ENCODE measurements at regions not wholly inside any gene's neighbourhood (a gene's known extent, or its start where the extent isn't known, plus 50 kb on each side); places are given as distances from the start of the nearest gene placed in this dataset.
A peak's percentile ranks its signal among the peaks of the same experiment; 100 is the strongest.
"Not testable (repeated sequence)": the region's sequence is repeated elsewhere in the genome, so short reads cannot be mapped to it uniquely, and the experiment has no call there.

DNA sequence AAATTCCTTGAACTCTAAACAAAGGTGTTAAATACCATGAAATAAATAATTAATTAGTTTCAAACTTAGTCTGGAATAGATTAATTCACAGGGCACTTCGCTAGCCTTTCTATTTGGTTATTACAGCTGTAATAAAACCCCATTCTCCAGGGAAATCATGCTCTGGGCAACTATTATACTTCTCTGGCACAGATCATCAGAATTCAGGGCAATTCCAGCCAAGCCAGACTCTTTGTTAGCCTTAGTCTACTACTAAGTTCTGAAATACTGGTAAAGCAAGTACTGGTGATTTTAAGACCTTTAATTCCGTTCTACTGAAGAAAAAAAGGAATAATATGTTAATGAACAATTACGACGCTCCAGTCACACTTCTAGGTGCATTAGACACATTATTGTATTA is 123.4 kb upstream of the PDE1A start:
- DNase-seq = no peak

DNA sequence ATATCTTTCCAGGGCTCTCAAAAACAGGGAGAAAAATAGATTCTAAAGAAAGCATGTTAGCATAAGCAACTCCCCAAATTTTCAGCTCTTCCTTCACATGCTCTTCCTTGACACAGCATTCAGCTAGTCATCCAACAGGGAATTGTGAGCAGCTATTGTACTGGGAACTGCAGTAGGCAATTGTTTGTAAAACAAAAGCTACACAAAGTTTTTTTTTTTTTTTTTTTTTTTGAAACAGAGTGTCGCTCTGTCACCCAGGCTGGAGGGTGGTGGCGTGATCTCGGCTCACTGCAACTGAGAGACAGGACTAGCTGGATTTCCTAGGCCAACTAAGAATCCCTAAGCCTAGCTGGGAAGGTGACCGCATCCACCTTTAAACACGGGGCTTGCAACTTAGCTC is 125.4 kb upstream of the PDE1A start:
- not testable (repeated sequence) for DNase-seq

DNA sequence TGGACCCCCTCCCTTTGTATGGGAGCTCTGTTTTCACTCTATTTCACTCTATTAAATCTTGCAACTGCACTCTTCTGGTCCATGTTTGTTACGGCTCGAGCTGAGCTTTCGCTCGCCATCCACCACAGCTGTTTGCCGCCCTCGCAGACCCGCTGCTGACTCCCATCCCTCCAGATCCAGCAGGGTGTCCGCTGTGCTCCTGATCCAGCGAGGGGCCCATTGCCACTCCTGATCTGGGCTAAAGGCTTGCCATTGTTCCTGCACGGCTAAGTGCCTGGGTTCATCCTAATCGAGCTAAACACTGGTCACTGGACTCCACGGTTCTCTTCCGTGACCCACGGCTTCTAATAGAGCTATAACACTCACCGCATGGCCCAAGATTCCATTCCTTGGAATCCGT is 125.9 kb upstream of the PDE1A start:
- DNase-seq = not testable (repeated sequence)

DNA sequence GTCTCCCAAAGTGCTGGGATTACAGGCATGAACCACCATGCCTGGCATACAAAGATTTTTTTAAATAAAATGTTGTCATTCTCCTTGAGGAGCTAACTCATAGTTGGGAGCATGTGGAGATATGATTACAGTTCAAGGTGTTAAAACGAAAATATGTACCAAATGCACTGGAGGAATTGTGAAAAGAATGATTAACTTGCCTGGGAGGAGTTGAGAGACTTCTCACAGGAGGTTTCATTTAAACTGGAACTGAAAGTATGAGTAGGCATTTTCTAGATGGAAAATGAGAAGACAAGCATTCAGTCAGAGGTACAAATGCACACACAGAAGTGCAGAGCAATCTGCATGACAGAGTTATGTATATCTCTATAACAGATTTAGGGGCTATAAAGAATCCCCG is 126.6 kb upstream of the PDE1A start:
- no peak for DNase-seq

DNA sequence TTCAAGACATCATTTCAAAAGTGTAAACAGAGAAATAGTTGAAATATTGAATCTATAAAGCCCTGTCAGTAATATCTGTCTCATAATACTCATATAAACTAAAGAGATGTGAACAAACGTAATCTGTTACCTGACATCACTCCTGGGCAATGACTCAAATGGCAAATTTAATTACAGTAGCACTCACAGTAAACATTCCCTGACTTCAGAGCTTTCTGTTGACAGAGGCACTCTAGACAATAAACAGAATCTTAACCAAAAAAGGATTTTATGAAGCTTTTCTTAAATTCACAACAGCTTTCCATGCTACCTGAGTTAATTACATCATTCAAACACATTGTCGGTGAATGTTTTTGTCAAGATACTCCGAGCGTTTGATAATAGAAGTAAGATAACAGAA is 128.1 kb upstream of the PDE1A start:
- no peak for DNase-seq

DNA sequence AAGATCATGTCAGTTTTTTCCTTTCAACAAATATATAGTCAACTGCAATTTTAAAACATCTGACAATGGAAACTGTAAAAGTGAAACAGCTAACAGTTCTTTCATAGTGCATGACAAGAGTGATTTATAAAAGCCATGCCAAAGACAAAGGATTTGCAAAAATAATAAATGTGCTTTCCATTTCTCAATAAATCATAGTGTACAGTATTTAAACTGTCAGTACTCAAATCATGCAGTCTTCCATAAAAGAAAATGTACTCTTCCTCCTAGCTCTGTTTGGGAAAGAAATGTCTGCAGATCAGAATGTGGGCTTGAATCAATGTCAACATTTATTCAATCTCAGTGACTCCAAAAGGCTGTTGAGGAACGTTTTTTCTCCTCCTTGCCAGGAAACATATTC is 131.7 kb upstream of the PDE1A start:
- DNase-seq = no peak

DNA sequence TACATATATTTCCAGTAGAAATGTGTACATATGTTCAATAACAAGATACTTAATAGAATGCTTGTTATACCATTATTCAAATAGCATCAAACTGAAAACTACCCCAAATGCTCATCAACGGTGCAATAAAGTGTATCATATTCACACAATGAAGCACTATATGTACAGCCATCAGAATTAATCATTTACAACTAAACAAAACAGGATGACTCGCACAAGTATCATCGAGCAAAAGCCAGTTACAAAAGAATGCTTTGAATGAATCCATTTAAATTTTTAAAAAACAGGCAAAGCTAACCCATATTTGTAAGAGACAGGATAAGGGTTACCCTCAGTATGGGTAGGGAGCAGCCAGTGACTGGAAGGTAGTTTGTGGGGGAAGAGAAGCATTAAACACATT is 132.8 kb upstream of the PDE1A start:
- no peak for DNase-seq

DNA sequence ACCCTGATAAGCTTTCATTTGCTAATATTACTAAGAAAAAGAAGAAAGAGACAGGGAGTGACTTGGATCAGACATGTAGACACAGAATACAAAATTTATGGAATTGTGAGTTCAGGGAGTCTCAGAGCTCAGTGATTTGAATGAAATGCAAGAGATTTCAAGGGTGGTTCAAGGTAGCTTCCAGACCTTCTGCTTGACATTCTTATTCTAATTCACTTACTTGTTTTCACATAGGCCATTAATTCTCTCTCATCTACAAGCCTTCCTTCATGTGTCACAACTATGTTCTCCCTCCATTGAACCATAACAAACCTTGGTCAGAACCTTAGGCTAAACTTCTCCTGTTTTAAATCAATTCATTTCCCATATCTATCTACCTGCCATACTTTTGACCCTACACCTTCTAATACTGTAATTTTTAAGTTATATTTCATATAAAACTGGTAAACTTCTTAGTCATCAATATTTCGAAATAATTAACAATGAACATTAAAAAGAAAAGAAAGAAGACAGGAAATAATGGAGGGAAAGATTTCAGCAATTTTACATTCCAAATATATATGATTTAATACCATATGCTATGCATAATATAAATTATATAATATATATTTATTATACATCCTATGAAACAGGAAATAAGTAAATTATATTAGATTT is 139.2 kb upstream of the PDE1A start:
- no peak for DNase-seq

DNA sequence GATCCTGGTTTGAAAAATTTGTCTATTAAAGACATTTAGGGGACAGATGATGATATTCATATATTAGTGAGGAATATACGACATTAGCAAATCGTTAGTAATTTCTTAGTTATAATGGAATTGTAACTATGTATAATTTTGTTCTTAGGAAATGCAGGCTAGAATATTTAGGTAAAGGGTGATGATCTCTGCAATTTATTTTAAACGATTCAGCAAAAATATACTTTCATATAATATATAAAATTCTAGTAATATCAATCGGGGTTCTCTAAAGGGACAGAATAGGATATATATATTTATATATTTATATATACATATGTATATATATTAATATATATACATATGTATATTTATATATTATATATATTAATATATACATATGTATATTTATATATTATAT is 142.5 kb upstream of the DNAJC10 start:
- DNase-seq = no peak

DNA sequence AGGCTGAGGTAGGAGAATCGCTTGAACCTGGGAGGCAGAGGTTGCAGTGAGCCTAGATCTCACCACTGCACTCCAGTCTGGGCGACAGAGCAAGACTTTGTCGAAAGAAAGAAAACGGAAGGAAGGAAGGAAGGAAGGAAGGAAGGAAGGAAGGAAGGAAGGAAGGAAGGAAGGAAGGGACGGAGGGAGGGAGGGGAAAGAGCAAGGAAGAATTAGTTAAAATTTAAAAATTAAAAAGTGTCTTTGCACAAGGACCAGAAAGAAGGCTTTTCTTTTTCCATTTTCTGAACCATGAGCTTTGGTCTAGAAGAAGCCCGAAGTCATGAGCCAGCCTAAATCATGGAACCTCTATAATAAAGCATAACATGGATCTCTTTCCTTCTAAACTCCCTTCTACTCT is 138.2 kb upstream of the DNAJC10 start:
- DNase-seq = no peak

DNA sequence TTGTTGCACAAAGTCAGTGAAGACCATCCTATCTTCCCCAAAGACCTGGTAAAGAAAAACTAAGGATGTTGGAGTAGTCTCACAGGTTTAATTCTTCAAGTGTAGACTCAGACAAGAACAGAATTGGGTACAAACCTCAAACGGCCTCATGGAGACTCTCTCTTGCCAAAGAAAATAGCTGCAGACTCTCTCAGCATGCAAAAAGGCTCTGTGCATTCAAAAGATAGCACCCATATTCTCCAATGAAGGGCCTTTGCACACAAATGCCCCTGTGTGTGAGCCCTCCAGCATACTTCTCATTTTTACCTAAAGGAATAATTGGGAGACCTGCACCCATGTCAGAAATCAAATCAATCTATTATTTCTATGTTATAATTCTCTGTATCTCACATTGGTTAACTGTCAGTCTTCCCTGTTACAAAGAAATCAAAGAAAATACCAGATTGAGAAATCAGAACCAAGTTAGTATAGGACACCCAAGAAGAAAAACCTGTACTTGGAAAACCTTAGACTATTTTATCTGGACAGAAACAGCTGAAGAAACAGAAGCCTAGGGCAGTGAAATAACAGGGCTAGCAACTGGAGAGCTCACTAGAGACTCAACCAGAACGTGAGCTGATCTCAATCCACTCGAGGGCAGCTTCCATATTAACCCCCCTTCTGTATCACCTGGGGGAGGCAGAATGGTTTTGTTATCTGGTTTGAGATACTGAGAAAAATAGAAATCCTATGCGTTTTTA is 134.7 kb upstream of the DNAJC10 start:
- no peak for DNase-seq

DNA sequence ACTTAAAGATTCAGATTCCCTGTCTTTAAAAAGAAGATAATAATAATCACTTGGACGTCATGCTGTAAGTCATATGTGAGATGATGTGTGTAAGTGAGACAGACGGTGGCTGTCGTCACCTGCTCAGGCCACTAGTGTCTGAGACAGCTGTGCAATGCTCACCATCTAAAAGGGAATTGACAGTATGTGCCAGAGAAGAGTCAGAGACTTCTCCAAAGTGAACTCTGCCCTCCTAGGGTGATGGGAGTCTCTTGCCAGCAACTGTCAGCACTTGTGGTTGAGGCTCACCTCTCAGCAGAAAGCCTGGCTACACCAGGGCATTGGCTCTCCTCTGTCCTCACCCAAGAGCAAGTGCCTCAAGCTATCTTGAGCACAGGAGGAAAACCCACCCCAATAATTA is 131.6 kb upstream of the DNAJC10 start:
- DNase-seq = no peak

DNA sequence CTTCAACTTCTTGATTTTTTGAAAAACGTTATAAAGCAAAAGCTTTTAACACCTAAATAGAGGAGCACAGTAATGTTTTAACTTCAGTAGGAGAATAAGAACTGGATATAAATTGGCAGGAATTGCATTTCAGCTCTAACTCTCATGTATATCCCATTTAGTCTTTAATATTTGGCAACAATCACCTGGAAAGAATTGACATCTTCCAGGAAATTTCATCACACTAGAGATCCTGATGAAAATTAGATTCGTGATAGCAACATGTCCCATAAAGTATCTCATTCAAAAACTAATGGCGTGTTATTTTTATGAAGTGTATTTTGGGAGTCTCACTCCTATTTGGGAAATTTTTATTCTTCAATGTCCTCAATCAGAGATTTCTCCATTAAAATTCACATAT is 131.1 kb upstream of the DNAJC10 start:
- no peak for DNase-seq

DNA sequence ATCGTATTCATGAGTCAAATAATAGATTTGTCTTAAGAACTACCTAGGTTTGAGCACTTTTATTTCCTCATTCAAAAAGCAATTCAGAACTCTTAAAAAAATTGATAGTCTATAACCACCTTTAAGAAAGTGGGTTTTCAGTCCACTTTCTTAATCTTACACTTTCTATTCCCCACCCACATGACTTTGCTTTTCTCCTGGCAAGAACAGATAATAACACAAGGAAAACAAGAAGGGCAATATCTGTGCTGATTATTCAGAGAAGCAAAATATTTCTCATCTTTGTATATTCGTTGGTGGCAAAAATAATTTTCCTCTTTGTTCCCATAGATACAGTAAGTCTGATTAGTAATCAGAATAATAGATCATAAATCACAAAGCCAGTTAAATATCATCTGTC is 130.6 kb upstream of the DNAJC10 start:
- no peak for DNase-seq

DNA sequence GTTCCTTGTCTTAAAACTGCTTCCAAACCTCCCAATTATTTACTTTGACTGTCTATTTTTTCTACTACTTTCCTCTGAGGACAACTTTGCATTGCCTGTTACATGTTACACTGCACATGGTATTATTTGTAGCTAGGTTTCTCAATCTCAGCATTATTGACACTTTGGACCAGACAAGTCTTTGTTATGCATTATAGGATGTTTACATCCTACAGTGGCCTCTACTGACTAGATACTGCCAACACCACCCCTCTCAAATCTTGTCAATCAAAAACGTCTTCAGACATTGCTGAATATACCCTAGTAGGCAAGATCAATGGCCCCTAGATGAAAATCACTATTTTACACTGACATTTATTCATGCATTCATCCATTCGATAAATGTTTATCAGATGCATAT is 129.6 kb upstream of the DNAJC10 start:
- DNase-seq = no peak

DNA sequence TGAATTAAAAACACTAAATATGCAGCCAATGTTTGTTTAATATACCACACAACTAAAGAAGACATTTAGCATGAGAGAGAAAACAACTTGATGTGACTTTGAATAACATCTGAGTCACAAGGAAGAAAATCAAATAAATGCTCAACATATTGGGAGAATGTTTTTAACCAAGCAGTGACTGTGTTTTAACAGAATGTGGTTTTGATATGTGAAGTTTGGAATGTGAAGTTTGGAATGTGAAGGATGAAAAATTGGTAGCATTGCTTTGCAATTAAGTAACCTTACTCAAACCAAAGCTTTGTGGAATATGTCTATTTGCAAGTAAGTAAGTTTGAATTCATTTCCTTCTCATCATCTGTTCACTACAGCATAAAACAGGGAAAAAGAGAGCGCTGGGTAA is 128.2 kb upstream of the DNAJC10 start:
- DNase-seq = no peak

DNA sequence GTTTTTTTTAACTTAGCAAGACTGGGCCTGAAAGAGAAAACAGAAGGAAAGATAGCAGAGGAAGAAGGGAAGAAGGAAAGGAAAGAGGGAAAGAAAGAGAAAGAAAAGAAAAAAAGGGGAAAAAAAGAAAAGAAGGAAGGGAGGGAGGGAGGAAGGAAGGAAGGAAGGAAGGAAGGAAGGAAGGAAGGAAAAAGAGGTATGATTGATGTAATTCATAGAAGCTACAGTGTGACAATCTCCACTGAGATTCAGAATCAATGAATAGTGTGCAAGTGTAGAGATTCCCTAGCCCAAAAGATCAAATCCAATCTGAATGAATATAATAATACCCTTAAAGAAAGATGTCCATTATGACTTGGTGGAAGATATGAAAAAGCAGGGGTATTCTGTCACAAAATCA is 126.9 kb upstream of the DNAJC10 start:
- no peak for DNase-seq

DNA sequence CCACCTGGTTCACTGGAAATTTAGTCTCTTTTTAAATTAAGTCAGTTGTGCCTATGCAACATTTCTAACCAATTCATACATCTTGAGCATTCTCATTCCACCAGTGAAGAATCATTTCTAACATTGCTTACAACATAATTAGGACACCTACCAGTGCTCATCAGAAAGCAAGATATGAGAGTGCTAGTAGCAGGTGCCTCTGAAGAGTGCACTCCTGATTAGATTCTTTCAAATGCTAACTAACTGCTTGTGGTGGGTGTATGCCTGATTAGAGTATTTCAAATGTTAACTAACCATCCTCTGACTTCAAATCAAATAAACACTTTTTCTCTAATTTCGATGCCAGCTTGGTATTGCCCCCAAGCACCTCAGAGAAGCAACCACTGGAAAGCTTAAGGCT is 124.3 kb upstream of the DNAJC10 start:
- DNase-seq = no peak

DNA sequence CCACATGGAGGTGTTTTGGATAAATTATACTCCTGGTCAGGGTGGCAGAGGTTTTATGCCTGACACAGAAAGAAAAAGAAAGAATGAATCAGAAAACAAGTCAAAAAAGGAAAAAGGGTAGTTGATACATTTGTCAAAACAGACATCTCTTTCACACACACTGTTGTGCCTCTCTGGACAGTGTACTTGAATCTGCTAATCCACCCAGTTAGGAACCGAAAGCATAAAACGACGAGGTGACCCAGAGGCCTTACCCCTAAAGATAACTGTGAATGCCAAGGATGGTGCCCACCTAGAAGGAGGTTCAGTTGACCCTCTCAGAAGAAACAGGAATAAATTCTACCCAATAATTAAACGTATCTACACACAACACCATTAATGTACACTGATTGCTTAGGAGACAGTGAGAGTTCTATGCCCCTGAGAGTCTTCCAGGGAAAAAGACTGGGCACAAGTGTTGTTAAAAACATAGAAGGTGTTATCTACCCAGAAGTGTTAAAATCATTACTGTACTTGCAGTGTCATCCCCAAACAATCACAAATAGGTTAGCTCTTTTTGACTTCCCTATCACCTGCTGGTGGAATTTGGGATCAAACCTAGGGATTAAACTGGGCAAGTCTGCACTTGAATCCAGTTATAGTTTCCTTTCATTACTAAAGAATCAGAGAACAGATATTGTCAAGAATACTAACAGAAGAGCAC is 123.2 kb upstream of the DNAJC10 start:
- peak; percentile 10 for DNase-seq

DNA sequence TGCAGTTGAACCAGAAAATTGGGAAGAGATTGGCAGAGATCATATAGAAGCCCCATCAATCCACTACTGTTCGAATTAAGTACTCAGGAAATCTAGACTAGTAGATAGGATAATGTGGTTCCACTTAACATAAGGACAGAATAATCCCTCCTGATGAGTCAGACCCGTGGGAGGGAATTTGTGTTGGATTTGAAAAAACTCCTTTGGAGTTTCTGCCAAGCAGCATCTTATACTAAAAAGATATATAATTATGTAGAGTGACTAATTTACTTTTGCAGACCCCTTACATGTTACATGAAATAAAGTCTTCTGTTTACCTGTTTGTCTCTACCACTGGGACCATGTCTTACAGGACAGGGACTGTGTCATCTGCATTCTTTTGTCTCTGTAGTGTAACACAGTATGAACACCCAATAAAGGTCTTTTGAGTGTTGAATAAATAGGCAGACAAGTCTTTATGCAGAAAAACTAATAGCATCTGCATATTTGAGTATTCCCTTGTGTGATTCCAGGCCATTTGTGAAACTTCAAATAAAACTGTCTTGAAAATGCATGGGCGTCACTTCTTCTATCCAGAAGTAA is 122.6 kb upstream of the DNAJC10 start:
- DNase-seq = no peak

DNA sequence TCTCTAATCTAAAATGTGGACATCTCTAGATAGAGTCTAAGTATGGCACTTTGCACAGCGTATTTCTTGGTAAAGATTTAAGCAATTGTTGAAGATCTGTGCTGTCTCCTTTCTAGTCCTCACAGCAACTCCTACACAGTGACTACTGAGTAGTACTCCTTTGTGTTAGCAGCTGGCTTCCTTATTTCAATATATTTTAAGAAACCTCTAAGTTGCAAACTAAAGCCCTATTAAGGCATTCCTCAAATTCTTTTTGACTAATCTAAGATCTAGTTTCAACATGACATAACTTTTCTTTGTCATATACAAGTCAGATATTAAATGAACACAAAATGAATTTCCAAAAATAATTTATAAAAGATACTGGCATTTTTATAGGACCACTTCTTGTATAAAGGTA is 121.8 kb upstream of the DNAJC10 start:
- no peak for DNase-seq

DNA sequence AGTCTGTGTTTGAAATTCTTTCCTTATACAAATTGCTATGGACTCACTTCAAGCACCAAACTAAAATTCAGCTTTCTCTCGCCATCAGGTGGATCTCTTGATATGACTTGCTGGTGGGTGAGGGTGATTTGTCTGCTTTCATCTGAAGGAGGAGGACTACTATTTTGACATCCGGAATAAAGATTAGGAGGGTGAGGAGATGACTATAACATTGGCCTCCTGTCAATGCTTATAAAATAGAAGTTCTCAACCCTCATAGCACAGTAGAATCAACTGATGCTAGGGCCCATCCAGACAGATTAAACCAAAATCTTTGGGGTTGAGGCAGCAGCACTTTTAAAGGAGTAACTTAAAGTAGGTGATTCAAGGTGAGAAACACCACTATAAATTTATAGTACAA is 120.4 kb upstream of the DNAJC10 start:
- DNase-seq = no peak

DNA sequence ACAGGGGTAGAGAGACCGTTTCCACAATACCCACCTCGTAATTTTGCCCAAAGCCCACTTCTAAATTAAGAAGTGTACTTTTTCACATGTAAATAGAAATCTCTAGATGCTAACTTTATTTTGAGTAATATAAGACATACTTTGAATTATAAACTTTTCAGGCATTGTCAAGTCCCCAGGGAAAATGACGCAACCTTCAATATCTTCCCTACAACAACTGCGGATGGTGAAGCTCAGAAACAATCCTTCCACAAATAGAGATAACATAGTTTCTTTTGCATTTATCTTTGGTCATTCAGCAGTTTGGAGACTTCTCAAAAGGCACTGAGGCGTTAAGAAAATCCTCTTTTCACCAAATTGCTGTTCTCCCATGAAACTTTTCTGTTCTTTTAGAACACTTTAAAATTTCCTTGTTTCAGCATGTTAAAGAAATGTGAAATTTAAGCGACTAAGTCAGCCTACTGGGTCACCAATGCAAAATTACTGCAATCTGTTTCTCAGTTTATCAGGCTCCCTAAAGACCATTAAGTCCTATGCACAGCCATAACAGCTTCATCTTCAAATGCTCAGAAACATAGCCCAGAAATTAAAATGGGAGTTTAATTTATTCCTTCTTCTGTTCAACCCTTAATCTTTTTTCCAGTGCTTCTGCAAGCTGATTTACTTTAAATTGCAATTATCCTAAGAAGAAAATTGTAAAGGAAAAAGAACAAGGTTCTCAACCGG is 118.3 kb upstream of the DNAJC10 start:
- DNase-seq = no peak

Data from NCI-H1694 (cell line).